ENCODE measurements at regions not wholly inside any gene's neighbourhood (a gene's known extent, or its start where the extent isn't known, plus 50 kb on each side); places are given as distances from the start of the nearest gene placed in this dataset.

DNA sequence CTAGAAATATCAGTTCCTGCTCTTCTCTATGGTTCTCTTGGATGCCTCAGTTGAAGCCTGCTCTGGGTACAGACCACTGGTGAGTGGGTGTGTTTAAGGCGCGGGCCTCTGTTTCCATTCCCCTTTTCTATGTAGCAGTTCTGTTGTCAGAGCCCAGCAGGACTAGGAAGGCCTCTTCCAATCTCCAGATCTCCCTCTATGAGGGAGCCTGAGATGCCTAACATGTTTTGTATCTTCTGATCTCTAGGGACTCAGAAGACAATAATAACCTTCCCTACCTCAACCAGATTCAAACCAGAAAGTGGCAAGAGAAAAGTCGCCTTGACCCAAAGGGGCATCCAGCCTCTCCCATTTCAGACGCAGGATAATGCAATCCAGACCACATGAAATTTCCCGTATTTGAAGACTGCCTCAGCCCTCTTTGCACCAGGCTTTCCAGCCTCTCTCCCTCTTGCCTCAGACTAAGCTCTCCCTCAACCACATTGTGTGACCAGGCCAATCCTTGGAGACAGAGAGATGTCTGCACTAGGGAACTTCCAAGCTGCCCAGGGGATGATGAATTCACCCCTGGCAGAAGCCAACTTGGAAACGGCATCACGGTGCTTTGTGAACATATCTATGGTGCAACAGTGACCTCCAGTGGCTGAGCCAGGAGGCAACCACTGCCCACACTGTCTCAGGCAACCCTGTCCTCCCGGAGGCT, 150.1 kb upstream of the UBASH3B start:
- Histone ChIP-seq H3K4me2 (ENCODE audit: control insufficient read depth, extremely low read depth, insufficient read depth, low read depth, low read length) (no peak overlapping the region), H3K9ac (ENCODE audit: control insufficient read depth, extremely low read depth, insufficient read depth, low read length) (no peak overlapping the region), H3K27me3 (ENCODE audit: control insufficient read depth, extremely low read depth, insufficient read depth, low read length) (no peaks in the 10 kb centered on the region), H3K9me3 (ENCODE audit: control insufficient read depth, low read depth, low read length) (no peaks in the 10 kb centered on the region), H3K36me3 (ENCODE audit: control insufficient read depth in 2 of 2, extremely low read depth in 1 of 2, insufficient read depth in 2 of 2, low read length in 2 of 2) (no peaks in the 10 kb centered on the region), H2AFZ (ENCODE audit: control insufficient read depth, low read length) (no peak overlapping the region), H3K4me3 (ENCODE audit: control insufficient read depth in 2 of 3, extremely low read depth in 1 of 3, insufficient read depth in 2 of 3, low read depth in 1 of 3, low read length in 3 of 3) (no peak overlapping the region), H3K9me1 (ENCODE audit: control insufficient read depth, extremely low read depth, insufficient read depth, low read length) (no peaks in the 10 kb centered on the region), H3K79me2 (ENCODE audit: control insufficient read depth, insufficient read depth, low read length) (no peaks in the 10 kb centered on the region), H4K20me1 (ENCODE audit: control insufficient read depth, extremely low read depth, insufficient read depth, low read length) (no peaks in the 10 kb centered on the region), H3K4me1 (ENCODE audit: control insufficient read depth, extremely low read depth, insufficient read depth, low read length) (no peaks in the 10 kb centered on the region), H3K27ac (ENCODE audit: control insufficient read depth, insufficient read depth, low read length) (no peak overlapping the region)
- TF ChIP-seq, protein P1, sequence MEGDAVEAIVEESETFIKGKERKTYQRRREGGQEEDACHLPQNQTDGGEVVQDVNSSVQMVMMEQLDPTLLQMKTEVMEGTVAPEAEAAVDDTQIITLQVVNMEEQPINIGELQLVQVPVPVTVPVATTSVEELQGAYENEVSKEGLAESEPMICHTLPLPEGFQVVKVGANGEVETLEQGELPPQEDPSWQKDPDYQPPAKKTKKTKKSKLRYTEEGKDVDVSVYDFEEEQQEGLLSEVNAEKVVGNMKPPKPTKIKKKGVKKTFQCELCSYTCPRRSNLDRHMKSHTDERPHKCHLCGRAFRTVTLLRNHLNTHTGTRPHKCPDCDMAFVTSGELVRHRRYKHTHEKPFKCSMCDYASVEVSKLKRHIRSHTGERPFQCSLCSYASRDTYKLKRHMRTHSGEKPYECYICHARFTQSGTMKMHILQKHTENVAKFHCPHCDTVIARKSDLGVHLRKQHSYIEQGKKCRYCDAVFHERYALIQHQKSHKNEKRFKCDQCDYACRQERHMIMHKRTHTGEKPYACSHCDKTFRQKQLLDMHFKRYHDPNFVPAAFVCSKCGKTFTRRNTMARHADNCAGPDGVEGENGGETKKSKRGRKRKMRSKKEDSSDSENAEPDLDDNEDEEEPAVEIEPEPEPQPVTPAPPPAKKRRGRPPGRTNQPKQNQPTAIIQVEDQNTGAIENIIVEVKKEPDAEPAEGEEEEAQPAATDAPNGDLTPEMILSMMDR (optimal IDR thresholded peaks at IDR 0.05 in 1 of 3, IDR thresholded peaks at IDR 0.05 in 1 of 3, conservative IDR thresholded peaks at IDR 0.05 in 1 of 3; ENCODE audit: extremely low read depth in 1 of 3, insufficient read depth in 2 of 3, low read length in 3 of 3), result peak; percentile 83 to 100 (median 97)
- no peak for TF ChIP-seq EZH2 (IDR thresholded peaks at IDR 0.05; ENCODE audit: low read length)
- DNase-seq (ENCODE audit: low read depth, low spot score), result peak; percentile 32
- dilution Hi-C loops (cut with MboI; ENCODE audit: extremely low pct_ligation_motif_present, low sequenced_read_pairs), result no loop called here
- FAIRE-seq, result peak; percentile 99

- H3K4me2 ChIP-seq (ENCODE audit: control insufficient read depth, extremely low read depth, insufficient read depth, low read depth, low read length), result no peak overlapping the region
- no peak overlapping the region for H2AFZ ChIP-seq (ENCODE audit: control insufficient read depth, low read length)
- H3K9me1 ChIP-seq (ENCODE audit: control insufficient read depth, extremely low read depth, insufficient read depth, low read length), result no peaks in the 10 kb centered on the region
- H3K9ac ChIP-seq (ENCODE audit: control insufficient read depth, extremely low read depth, insufficient read depth, low read length), result no peak overlapping the region
- TF ChIP-seq, protein P1 (optimal IDR thresholded peaks at IDR 0.05 in 1 of 3, IDR thresholded peaks at IDR 0.05 in 1 of 3, conservative IDR thresholded peaks at IDR 0.05 in 1 of 3; ENCODE audit: extremely low read depth in 1 of 3, insufficient read depth in 2 of 3, low read length in 3 of 3), result no peak
- TF ChIP-seq EZH2 (IDR thresholded peaks at IDR 0.05; ENCODE audit: low read length), result no peak
- dilution Hi-C loops (cut with MboI; ENCODE audit: extremely low pct_ligation_motif_present, low sequenced_read_pairs), result no loop called here
- no peaks in the 10 kb centered on the region for H3K79me2 ChIP-seq (ENCODE audit: control insufficient read depth, insufficient read depth, low read length)
- no peak overlapping the region for H3K4me3 ChIP-seq (ENCODE audit: control insufficient read depth in 2 of 3, extremely low read depth in 1 of 3, insufficient read depth in 2 of 3, low read depth in 1 of 3, low read length in 3 of 3)
- no peak for FAIRE-seq
- no peak overlapping the region for H3K27ac ChIP-seq (ENCODE audit: control insufficient read depth, insufficient read depth, low read length)
- H3K36me3 ChIP-seq (ENCODE audit: control insufficient read depth in 2 of 2, extremely low read depth in 1 of 2, insufficient read depth in 2 of 2, low read length in 2 of 2), result no peaks in the 10 kb centered on the region
- no peak for DNase-seq (ENCODE audit: low read depth, low spot score)
- H4K20me1 ChIP-seq (ENCODE audit: control insufficient read depth, extremely low read depth, insufficient read depth, low read length), result no peaks in the 10 kb centered on the region
- peaks cover under 1% of the 10 kb centered on the region for H3K27me3 ChIP-seq (ENCODE audit: control insufficient read depth, extremely low read depth, insufficient read depth, low read length)
- peaks cover 9% of the 10 kb centered on the region for H3K4me1 ChIP-seq (ENCODE audit: control insufficient read depth, extremely low read depth, insufficient read depth, low read length)
- H3K9me3 ChIP-seq (ENCODE audit: control insufficient read depth, low read depth, low read length), result no peaks in the 10 kb centered on the region
Measured at GRCh38 chr11:122494221-122494620, 161.3 kb upstream of the UBASH3B start.
